ENCODE measurements at regions not wholly inside any gene's neighbourhood (a gene's known extent, or its start where the extent isn't known, plus 50 kb on each side); places are given as distances from the start of the nearest gene placed in this dataset.
"Not testable (repeated sequence)": the region's sequence is repeated elsewhere in the genome, so short reads cannot be mapped to it uniquely, and the experiment has no call there.

DNA sequence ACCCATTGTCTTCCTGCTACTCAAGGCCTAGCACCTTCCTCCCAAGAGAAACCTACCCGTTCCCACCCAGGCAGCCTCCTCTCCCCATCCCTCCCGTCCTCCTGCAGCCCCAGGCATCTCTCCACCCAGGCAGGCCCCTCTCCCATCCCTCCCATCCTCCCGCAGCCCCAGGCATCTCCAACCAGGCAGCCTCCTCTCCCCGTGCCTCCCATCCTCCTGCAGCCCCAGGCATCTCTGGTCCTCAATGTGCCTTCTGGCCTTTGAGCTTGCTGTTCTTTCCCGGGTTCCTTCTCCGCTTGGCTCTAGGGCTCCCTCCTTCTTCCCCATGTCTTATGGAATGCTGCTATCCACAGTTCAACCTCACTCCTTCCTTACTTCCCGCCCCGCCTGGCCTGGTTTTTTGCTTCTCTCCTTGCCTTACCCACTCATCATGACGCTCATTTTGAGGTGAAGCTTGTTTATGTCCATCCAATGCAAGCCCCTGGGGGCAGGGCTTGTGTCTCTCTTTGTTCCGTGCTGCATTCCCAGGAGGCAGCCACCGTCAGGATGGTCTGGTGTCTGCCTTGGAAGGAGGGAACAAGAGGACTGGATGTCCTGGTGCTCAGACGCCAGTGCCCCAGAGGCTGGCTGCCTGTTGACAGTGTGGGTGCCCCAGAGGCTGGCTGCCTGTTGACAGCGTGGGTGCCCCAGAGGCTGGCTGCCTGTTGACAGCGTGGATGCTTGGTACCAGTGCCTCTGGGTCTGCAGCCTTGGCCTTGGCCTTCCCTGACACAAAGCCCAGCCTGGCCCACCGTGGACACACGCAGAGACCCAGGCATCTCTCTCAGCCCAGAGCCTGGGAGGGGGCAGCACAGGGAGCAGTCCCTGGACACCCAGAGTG, 815.7 kb downstream of the BRD1 start:
- no peak for DNase-seq

DNA sequence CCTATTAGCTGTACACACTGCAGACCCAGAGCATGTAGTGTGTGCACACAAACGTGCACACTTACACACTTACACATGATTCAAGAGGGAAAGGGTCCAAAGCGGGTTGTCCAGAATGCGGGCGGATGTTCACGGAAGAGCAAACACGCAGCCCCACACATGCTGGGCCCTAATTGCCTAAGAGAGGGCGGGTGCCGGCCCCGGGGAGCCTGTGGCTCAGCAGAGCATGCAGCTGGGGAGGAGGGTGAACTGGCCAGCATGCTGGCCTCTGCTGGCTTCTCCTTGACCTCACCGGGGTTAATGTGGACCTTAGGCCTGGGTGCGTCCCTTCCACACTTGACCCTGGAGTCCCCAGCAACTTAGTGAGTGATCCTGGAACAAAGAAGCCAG, 816.3 kb downstream of the BRD1 start:
- DNase-seq = no peak

GRCh38 chr22:49010901-49011300, 816.8 kb downstream of the BRD1 start:
- no peak for DNase-seq

DNA sequence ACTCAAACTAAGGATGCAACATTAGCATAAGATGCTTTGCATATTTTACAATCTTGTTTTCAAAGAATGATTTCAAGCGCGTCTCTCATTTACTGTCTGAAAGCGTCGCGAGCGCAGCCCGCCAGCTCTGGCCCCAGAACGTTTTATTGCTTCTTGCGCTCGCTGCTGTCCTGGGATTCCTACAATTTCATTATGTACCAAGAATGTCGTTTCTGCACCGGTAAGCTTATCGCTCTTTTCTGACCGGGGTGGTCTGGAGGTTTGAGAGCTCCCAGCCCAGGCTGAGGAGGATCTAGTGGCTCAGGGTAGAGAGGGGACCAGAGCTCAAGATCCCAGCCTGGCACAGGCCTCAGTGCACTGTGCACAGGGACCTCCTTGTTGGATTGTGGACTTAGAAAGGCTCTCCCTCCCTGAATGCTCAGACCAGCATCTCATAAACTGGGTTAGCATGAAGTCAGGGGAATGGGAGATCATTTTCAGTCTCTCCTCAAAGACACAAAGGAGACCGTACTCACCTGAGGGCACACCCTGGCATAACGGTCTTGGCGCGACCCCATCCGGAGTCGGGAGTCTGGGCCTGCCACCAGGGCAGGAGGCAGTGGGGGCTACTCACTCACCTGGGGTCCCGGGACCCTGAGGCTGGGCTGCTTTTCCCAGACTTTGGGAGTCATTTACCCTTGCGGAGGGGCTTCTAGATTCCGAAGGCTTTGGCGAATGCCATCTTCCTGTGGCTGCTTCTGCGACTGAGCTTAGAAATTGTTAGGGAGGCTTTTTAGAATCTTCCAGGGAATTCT, 817.4 kb downstream of the BRD1 start:
- no peak for DNase-seq

DNA sequence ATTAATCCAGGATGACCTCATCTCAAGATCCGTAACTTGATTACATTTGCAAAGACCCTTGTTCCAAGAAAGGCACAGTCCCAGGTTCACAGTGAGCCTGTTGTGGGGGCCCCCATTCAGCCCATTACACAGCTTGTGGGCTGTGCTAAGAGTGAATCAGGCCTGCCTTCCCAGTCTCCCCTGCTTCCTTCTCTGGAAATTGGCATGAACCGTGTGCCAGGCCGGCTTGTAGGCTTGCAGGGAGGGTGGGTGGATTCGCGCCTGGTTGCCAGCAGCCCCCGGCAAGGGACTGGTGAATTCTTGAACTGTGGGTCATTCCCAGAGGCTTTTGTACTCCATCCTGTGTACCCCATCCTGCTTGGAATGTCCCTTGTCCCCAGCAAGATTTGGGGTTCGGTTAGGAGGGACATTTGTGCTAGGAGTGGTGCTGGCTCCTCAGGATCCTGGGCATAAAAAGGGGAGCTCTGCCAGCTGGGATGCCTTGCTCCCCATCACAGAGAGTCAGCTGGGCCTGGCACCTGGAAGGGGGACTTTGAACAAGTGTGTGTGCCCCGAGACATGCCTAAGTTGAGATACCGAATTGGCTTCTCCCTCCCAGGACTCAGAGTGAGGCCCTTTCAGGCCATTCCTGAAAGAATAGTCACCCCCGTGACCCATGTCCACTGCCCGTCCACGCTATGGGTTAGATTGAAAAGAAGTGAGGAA, 818.2 kb downstream of the BRD1 start:
- no peak for DNase-seq

DNA sequence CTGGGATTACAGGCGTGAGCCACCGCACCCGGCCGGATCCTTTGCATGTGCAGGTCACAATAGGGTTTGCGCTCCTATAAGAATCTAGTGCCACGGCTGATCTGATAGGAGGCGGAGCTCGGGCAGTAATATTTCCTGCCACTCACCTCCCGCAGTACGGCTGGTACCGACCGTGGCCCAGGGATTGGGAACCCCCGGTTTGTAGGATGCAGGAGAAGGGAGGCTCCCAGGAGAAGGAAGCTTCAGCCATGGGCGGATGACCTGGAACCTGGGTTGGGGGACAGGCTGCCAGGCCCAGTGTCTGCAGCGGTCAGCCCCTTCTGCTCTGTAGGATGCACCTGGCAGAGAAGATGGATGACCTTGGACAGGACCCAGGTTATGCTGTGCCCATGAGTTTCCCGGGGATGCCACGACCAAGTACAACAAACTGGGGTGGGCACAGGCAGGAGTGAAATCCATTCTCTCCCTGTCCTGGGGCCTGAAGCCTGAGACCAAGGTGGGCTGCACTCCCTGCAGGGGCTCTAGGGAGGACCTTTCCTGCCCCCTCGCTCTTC, 818.9 kb downstream of the BRD1 start:
- DNase-seq = no peak

DNA sequence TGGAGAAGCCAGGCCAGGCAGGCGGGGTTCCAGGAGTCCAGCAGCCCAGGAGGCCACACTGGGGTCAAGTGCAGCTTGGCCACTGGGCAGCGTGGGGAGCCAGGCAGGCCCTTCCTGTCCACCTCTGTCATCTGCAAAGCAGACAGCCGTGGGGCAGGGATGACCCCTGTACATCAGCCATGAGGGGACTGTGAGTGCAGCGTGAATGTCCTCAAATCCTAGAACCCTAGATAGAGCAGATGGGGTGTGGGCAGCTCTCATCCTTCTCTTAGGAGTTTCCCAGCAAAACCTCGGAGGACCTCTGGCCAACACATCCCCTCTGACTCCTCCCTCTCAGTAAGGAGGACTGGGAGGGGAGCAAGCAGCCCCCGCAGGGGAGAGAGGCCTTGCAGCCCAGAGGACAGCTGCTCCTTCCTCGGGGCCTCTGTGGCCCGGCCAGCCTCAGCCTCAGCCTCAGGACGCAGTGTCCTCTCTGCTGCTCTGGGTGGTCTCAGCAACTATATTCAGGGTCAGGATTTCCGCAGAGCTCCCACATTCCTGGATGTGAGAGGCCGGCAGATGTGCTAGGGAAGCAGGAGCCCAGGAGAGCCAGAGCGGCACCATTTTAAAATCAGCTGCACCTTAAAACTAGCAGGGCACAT, 820.5 kb downstream of the BRD1 start:
- no peak for DNase-seq

- DNase-seq = no peak
Measured at GRCh38 chr22:49006207-49007012, 821.3 kb downstream of the BRD1 start.

- DNase-seq = no peak
Measured at GRCh38 chr22:49005557-49005956, 822.1 kb downstream of the BRD1 start.

DNA sequence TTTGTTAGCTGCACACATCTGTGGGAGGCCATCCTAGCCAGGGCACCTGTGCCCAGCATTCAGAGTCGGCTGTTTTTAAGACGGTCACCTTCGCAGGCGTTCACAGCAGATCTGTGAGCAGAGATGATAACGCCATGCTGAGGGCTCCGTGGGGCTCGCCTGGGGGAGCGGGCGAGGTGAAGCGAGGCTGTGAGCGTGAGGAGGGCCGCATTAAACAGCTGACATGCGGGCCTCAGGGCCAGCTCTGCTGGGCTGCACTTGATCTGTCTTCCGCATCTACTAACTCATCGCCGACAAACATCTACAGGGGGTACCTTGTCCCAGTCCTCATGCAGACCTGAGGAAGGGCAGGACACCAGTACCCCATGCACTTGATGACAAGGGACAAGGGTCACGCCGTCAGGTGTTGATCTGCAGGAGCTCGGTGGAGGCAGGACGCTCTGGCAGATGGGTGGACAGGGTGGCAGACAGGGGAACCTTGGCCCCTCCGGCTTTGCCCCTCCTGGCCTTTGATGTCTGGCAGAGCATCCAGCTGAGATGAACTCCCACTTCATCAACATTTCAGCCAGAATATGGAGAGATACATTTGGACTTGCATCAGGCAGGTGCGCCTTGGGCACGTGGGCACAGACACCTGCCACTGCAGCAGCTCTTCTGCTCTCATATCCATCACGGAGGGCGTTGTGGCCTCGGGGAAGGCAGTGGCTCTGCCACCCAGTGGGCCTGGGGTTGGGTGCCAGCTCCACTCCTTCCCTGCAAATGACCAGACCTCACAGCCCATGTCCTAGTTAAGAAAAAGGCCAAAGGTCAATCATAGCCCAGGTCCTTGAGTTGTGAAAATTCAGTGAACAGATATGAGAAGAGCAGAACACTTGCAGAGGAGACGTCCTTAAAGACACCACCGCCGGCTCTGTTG, 822.9 kb downstream of the BRD1 start:
- no peak for DNase-seq

- not testable (repeated sequence) for DNase-seq
Measured at GRCh38 chr22:48997605-48998004, 830.1 kb downstream of the BRD1 start.

DNA sequence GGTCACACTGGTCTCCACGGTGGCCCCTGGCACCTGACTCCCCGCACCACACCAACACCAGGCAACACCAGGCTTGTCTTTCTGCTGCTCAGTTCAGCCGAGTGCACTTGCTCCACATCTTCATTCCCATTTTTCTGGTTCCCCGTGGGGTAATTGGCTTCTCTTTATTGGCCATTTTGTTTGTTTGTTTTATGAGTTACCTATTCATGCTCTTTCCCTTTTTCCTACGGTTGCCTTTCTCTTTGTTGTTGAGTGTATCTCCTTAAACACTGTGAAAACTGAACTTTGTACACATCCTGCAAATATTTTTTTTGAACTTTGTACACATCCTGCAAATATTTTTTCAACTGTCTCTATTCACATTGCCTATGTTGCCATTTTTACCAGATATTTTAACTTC, 834.0 kb downstream of the BRD1 start:
- DNase-seq = no peak

GRCh38 chr22:48984639-48985038, 843.0 kb downstream of the BRD1 start:
- DNase-seq = no peak

DNA sequence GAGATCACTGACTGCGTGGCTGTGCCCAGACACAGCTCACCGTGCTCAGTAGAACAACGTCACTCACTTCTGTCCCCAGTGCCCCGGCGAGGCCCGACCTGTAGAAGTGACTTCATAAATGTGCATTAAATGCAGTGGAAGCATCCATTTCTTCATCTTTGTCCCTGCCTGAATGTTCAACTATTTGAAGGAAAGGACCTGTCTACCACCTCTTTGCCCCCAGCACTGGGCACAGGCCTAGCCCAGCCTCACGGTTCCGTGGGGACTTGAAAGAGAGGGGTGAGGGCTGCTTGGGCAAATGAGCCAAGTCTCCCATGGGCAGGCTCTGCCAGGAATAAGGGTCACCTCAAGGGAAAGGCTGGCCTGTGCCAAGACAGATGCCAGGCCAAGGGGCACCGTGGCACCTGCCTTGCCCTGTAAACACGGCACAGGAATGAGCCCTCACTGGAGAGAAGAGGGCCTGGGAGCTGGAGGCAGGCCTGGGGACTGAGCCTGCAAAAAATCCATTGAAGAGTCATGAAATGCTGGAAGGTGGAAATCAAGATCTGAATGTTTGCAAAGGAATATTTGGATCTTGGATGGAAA, 845.3 kb downstream of the BRD1 start:
- no peak for DNase-seq

DNA sequence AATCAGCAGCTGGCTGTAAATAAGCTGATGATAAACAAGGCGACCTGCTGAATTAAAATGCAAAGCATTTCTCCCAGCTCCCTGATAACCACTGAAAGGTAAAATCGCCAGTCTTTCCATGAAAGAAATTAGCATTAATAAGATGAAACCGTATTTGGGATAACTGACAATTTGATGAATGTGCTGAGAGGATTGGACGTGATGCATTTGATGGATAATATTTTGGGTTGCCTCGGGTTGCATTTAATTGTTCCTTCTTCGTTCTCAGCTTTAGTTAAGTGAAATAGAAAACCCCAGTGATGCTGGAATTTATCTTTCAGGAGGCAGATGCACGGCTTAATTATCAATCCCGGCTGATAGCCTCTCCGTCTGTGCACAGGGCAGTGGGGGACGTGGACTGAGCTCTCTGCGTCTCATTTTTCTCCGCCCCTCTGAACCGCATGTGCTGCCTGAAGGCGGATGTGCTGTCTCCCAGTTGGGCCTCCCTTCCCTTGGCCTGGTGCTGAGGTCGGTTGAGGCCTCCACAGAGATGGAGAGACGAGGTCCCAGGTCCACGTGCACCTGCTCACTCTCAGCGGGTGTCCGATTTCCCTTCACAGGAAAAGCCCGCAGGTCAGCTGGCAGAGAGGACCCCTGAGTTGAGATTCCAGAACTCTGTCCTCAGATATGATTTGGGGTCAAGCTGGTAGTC, 846.2 kb downstream of the BRD1 start:
- DNase-seq = no peak

DNA sequence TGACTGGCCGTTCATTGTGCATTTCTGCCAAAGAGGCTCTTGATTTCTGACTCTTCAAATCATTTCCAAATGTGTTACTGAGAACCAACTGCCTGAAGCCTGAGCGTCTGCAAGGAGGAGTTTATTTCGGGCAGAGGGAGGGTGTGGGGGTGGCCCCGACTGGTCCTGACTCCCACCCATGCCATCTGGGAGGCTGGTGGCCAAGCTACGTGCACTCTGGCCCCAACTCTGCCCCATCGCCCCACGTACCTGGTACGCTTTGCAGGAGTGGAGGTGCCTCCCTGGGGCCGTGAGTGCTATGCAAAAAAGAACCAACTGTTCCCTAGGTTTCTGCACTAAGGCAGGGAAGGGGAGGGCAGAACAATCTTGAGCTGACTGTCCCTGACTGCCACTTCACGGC, 846.8 kb downstream of the BRD1 start:
- no peak for DNase-seq

- no peak for DNase-seq
Measured at GRCh38 chr22:48980409-48980808, 847.3 kb downstream of the BRD1 start.

GRCh38 chr22:48979482-48979881, 848.2 kb downstream of the BRD1 start:
- no peak for DNase-seq

Data from stimulated activated CD4-positive, alpha-beta T cell treated with anti-CD3 and anti-CD28 coated beads, Interleukin-4, amount 100 ng/mL, for 24 hours (primary cell).